ENCODE measurements at regions not wholly inside any gene's neighbourhood (a gene's known extent, or its start where the extent isn't known, plus 50 kb on each side); places are given as distances from the start of the nearest gene placed in this dataset.
"Not testable (repeated sequence)": the region's sequence is repeated elsewhere in the genome, so short reads cannot be mapped to it uniquely, and the experiment has no call there.

DNA sequence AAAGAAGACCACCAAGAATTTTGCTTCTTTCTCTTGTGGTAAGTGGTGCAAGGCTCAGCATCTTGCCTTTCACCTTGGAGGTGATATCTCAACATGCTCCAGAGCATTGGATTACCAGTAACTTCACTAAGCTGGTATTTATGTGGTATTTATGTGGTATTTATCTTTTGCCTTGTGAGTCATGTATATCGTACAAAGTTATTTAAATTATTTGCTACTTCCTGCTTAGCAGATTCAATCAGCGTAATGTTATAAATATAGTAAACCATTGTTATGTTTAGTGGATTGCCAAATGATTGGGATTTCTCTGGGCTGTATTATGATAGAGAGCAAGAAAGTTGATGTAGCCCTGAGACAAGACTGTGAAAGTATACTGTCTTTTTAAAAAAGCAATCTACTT, 366.4 kb downstream of the IPO8 start:
- Mint-ChIP-seq H3K36me3 (no peaks in the 10 kb centered on the region), H3K27me3 (no peaks in the 10 kb centered on the region), H3K27ac (no peak overlapping the region), H3K4me1 (no peaks in the 10 kb centered on the region), H3K9me3 (ENCODE audit: low read depth) (peaks cover 2% of the 10 kb centered on the region), H3K4me3 (no peak overlapping the region)
- CTCF ChIA-PET: no interaction called here
- DNase-seq (no peak), ATAC-seq (no peak)

DNA sequence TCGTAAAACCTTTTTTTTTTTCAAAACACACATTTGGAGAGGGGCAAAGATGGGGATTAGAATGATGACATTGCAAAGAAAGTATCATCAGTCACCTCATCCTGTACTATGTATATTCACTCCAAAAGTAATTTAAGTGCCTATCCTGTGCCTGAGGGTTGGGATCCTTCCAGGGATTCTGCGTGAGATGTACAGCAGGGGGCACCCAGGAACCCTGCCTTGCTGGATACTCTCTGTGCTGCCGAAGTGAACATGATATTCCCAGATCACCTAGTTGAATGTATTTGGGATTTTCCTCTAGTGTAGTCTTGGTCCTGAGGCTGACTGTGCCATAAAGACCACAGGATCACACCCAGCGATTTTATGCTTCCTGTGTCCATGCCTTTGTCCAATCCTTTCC, 372.7 kb downstream of the IPO8 start:
- Mint-ChIP-seq H3K36me3 (no peaks in the 10 kb centered on the region), H3K27me3 (no peaks in the 10 kb centered on the region), H3K9me3 (ENCODE audit: low read depth) (peaks cover 5% of the 10 kb centered on the region), H3K4me1 (no peaks in the 10 kb centered on the region), H3K27ac (no peak overlapping the region), H3K4me3 (no peak overlapping the region)
- no peak for ATAC-seq
- DNase-seq: no peak
- CTCF ChIA-PET: no interaction called here

DNA sequence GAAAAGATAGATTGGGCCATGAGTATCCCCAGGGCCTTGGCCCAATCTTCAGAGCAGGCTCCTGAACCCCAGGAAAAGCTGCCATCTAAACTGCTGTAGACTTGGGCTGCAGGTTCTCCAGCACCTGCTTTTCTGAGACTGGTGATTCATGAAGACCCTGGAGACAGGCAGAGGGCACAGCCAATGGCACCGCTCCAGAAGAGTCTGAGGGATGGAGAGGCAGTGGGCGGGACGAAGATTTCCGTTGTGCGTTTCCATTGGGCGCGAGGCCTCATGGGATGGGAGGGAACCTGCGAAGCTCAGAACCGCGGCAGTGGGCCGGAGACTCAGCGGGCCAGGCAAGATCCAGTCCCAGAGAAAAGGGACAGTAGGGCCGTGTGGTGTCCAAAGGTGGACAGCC, 375.1 kb downstream of the IPO8 start:
- no peak for DNase-seq
- no peak overlapping the region for H3K4me3 Mint-ChIP-seq
- ATAC-seq: no peak
- no peaks in the 10 kb centered on the region for H3K4me1 Mint-ChIP-seq
- no peaks in the 10 kb centered on the region for H3K36me3 Mint-ChIP-seq
- CTCF ChIA-PET: no interaction called here
- peaks cover 5% of the 10 kb centered on the region for H3K9me3 Mint-ChIP-seq (ENCODE audit: low read depth)
- no peaks in the 10 kb centered on the region for H3K27me3 Mint-ChIP-seq
- no peak overlapping the region for H3K27ac Mint-ChIP-seq

DNA sequence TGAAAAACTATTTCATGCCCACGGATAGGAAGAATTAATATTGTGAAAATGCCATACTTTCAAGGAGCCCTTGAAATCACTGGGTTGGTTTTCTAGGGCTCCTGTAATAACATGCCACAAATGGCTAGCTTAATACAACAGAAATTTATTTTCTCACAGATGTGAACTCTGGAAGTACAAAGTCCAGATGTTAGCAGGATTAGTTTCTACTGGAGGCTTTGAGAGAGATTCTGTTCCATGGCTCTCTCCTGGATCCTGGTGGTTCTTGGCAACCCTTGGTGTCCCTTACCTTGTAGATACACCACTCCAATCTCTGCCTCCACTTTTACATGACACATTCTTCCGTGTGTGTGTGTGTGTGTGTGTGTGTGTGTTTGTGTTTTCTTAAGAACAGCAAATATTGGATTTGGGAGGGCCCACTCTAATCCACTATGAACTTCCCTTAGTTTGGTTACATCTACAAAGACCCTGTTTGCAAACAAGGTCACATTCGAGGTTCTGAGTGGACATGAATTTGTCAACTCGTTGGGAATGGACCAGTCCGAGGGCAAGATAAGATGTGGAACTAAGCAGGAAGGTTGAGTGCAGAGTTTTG, 381.1 kb downstream of the IPO8 start:
- Mint-ChIP-seq H3K36me3 (no peaks in the 10 kb centered on the region), H3K4me1 (no peaks in the 10 kb centered on the region), H3K27ac (no peak overlapping the region), H3K9me3 (ENCODE audit: low read depth) (peaks cover 2% of the 10 kb centered on the region), H3K4me3 (no peak overlapping the region), H3K27me3 (no peaks in the 10 kb centered on the region)
- CTCF ChIA-PET: no interaction called here
- ATAC-seq (no peak), DNase-seq (no peak)

DNA sequence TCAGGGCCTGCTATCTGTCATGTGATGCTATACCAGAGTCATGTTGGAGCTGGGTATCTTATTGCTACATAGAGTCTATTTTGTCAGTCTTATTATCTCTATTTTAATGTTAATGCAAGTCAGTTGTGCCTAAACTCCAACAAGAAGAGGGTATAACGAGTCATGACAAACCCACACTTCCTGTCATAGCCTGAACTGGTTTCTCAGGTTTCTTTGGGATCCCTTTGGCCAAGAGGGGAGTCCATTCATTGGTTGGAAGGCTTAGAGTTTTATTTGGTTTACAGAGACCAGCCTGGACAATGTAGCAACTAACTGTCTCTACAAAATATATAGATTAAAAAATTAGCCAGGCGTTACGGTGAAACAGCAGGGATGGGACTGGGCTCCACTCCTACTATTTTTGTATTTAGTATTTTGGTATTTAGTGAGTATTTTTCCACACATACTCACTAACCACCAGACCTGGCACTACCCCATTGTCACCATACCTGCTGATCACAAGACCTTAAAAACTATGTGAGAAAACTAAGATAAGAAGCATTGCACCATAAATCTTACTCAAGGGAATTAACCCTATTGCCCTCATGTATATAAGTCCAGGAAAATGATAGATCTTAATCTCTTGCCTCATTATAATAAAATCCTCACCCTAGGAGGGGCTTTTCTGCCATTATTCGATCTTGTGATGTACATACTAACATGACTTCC, 387.5 kb downstream of the IPO8 start:
- no peaks in the 10 kb centered on the region for H3K27me3 Mint-ChIP-seq
- DNase-seq (no peak), ATAC-seq (no peak)
- no peak overlapping the region for H3K27ac Mint-ChIP-seq
- CTCF ChIA-PET: no interaction called here
- H3K36me3 Mint-ChIP-seq: no peaks in the 10 kb centered on the region
- no peaks in the 10 kb centered on the region for H3K4me1 Mint-ChIP-seq
- no peak overlapping the region for H3K4me3 Mint-ChIP-seq
- H3K9me3 Mint-ChIP-seq (ENCODE audit: low read depth): no peaks in the 10 kb centered on the region

DNA sequence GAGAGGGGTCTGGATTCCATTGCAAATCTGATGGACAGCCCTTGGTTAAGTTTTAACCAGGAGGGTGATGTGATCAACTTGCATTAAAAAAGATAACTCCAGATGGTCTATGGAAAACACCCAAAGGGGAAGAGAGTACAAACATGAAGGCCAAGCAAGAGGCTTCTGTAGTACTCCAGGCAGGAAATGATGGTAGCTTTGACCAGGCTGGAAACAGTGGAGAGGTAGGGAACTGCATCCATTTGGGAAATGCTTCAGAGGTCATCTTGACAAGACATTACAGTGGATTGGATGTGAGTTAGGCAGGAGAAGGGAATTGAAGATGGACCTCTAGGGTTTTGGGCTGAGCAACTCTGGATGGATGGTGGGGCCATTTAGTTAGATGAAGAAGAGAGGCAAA, 391.1 kb downstream of the IPO8 start:
- H3K27me3 Mint-ChIP-seq: no peaks in the 10 kb centered on the region
- no peaks in the 10 kb centered on the region for H3K36me3 Mint-ChIP-seq
- CTCF ChIA-PET: no interaction called here
- no peak overlapping the region for H3K4me3 Mint-ChIP-seq
- no peaks in the 10 kb centered on the region for H3K4me1 Mint-ChIP-seq
- ATAC-seq (no peak), DNase-seq (no peak)
- H3K9me3 Mint-ChIP-seq (ENCODE audit: low read depth): peaks cover 3% of the 10 kb centered on the region
- H3K27ac Mint-ChIP-seq: no peak overlapping the region

DNA sequence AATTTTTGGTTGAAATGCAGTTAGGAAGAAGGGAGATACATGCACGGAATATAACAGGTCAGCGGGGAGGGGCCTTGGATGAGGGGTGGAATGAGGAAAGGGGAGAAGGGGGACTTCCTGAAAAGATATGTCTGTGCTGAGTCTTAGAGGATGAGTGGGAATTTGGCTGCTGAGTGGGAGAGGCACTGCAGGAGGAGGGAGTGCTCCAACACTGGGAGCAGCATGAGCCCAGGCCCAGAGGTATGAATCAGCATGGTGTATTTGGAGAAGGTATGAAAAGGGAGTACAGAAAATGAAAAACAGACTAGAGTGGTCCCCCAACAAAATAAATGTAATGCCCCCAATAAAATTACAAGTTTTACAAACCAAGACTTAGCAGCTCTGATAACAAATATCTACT, 394.4 kb downstream of the IPO8 start:
- Mint-ChIP-seq H3K4me1 (no peaks in the 10 kb centered on the region), H3K4me3 (no peak overlapping the region), H3K27ac (no peak overlapping the region), H3K36me3 (no peaks in the 10 kb centered on the region), H3K9me3 (ENCODE audit: low read depth) (peaks cover 5% of the 10 kb centered on the region), H3K27me3 (no peaks in the 10 kb centered on the region)
- no peak for ATAC-seq
- CTCF ChIA-PET: no interaction called here
- DNase-seq: no peak

DNA sequence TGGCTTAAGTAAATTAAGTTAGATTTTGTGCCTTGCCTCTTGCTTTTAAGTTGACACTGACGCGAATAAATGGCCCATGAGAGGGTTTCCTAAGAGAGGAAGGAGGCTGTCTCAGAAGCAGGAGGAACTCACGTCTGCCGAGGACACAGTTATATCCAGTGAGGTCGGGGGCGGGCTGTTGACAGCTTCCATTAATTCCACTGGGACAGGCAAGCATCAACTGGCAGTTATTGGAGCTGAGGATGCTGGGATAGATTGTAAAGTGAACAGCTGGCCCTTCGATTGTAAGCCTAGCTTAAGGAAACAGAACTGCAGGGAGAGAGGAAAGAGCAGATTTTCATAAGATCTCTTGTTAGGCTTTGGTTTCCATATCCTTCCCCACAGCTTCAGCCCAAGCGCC, 399.2 kb downstream of the IPO8 start:
- H3K36me3 Mint-ChIP-seq: no peaks in the 10 kb centered on the region
- H3K9me3 Mint-ChIP-seq (ENCODE audit: low read depth): peaks cover 10% of the 10 kb centered on the region
- no peak overlapping the region for H3K4me3 Mint-ChIP-seq
- H3K4me1 Mint-ChIP-seq: no peaks in the 10 kb centered on the region
- DNase-seq: no peak
- CTCF ChIA-PET: no interaction called here
- H3K27ac Mint-ChIP-seq: no peak overlapping the region
- ATAC-seq: no peak
- no peaks in the 10 kb centered on the region for H3K27me3 Mint-ChIP-seq

DNA sequence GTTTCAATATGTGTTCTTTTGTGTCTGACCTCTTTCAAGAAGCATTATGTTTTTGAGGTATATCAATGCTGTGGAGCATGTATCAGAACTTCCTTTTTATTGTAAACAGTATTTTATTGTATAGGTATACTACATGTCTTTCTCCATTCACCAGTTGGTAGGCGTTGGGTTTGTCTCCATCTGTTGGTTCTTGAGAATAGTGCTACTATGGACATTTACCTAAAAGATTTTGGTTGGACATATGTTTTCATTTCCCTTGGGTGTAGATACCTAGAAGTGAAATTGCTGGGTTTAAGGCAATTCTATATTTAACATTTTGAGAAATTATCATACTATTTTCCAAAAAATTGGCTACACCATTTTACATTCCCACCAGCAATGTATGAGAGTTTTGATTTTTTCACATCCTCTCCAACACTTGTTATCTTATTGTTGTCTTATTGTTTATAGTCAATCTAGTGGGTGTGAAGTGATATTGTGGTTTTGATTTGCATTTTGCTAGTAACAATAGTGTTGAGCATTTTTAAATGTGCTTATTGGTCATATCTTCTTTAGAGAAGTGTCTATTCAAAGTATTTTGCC, 409.2 kb downstream of the IPO8 start:
- CTCF ChIA-PET: no interaction called here
- H3K4me3 Mint-ChIP-seq: no peak overlapping the region
- H3K36me3 Mint-ChIP-seq: no peaks in the 10 kb centered on the region
- ATAC-seq: no peak
- H3K9me3 Mint-ChIP-seq (ENCODE audit: low read depth): no peaks in the 10 kb centered on the region
- H3K27me3 Mint-ChIP-seq: no peaks in the 10 kb centered on the region
- no peaks in the 10 kb centered on the region for H3K4me1 Mint-ChIP-seq
- H3K27ac Mint-ChIP-seq: no peak overlapping the region
- DNase-seq: no peak

DNA sequence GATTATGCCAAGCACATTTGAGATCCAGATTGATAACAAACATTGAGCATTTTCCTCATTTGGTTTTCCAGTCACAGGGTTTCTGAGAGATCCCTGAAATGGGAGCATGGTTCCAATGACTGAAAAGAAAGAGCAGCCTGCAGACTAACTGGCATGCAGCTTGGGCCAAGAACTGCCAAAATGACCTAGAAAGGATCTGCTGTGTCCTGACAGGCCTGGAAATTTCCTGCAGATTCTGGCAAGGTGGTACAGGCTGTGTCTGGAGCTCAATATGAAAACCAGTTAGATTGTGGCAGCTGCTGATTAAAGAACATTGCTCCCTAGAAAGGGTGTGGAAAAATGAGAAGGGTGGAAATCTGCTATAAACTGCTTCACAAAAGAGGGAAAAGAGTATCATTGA, 417.3 kb downstream of the IPO8 start:
- CTCF ChIA-PET: no interaction called here
- H3K4me3 Mint-ChIP-seq: no peak overlapping the region
- H3K9me3 Mint-ChIP-seq (ENCODE audit: low read depth): peaks cover 2% of the 10 kb centered on the region
- no peaks in the 10 kb centered on the region for H3K27me3 Mint-ChIP-seq
- no peaks in the 10 kb centered on the region for H3K36me3 Mint-ChIP-seq
- no peak for DNase-seq
- no peak for ATAC-seq
- H3K27ac Mint-ChIP-seq: no peak overlapping the region
- H3K4me1 Mint-ChIP-seq: no peaks in the 10 kb centered on the region

DNA sequence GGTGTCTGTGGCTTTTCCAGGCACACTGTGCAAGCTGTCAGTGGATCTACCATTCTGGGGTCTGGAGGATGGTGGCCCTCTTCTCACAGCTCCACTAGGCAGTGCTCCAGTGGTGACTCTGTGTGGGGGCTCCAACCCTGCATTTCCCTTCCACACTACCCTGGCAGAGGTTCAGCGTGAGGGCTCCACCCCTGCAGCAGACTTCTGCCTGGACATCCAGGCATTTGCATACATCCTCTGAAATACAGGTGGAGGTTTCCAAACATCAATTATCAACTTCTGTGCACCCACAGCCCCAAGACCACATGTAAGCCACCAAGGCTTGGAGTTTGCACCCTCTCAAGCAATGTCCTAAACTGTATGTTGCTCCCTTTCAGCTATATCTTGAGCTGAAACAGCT, 423.2 kb downstream of the IPO8 start:
- CTCF ChIA-PET, H3K36me3 Mint-ChIP-seq: not testable (repeated sequence)

DNA sequence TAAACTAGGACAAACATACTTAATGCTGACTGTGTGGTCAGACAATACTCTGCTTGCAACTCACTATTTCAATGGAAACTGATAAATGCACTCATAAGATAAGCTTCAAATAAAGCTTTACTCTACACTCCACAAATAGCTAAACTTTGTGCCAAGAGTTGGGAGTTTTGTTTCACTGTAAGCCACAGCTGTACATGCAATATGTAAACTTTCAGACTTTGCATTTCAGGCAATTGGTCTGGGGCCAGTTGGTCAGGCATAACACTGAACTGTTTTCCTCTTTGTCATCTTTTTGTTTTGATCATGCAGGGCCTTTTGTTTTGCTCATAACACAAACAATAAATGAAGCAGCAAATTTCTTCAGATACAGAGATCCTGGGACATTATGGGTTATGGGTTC, 426.2 kb downstream of the IPO8 start:
- Mint-ChIP-seq H3K27ac (no peak overlapping the region), H3K36me3 (no peaks in the 10 kb centered on the region), H3K27me3 (no peaks in the 10 kb centered on the region), H3K4me3 (no peak overlapping the region), H3K4me1 (no peaks in the 10 kb centered on the region), H3K9me3 (ENCODE audit: low read depth) (peaks cover 5% of the 10 kb centered on the region)
- DNase-seq (no peak), ATAC-seq (no peak)
- CTCF ChIA-PET: no interaction called here

More for the DNA sequence above, 423.2 kb downstream of the IPO8 start:
- not testable (repeated sequence) for H3K4me1 Mint-ChIP-seq; ATAC-seq; H3K27me3 Mint-ChIP-seq; H3K4me3 Mint-ChIP-seq; DNase-seq; H3K9me3 Mint-ChIP-seq (ENCODE audit: low read depth); H3K27ac Mint-ChIP-seq

DNA sequence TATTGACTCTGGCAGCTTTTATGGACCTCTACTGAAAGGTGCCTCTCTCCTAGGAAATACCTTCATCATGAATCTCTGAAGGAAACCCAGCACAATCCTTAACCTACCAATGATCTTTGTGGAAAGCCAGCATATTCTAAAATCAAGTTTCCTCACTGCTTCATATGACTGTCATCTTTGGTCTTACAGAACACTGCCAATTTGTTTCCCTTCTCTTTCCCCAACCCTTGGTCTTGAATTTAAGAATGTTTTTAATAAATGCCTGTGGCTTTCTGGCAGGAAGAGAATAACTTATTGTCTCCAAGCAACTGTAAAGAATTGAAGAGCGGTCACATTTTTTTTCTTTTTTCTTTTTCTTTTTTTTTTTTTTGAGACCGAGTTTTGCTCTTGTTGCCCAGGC, 427.6 kb downstream of the IPO8 start:
- no peaks in the 10 kb centered on the region for H3K36me3 Mint-ChIP-seq
- no peak overlapping the region for H3K4me3 Mint-ChIP-seq
- H3K27ac Mint-ChIP-seq: no peak overlapping the region

DNA sequence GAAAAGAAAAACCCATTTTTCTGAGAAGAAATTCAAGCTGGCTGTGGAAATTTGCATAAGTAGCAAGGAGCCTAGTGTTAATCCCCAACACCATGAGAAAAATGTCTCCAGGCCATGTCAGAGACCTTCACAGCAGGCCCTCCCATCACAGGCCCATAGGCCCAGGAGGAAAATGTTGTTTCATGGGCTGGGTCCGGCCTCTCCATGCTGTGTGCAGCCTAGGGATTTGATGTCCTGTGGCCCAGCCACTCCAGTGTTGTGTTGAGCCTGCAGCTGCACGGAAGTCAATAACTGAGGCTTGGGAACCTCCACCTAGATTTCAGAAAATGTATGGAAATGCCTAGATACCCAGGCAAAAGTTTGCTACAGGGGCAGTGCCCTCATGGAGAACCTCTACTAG, 432.2 kb downstream of the IPO8 start:
- Mint-ChIP-seq H3K4me3 (no peak overlapping the region), H3K27me3 (no peaks in the 10 kb centered on the region), H3K9me3 (ENCODE audit: low read depth) (no peaks in the 10 kb centered on the region), H3K36me3 (no peaks in the 10 kb centered on the region), H3K27ac (no peak overlapping the region), H3K4me1 (no peaks in the 10 kb centered on the region)
- CTCF ChIA-PET: no interaction called here
- ATAC-seq (no peak), DNase-seq (no peak)

More for the DNA sequence above, 427.6 kb downstream of the IPO8 start:
- no peak for DNase-seq
- no peaks in the 10 kb centered on the region for H3K4me1 Mint-ChIP-seq
- peaks cover 2% of the 10 kb centered on the region for H3K9me3 Mint-ChIP-seq (ENCODE audit: low read depth)
- H3K27me3 Mint-ChIP-seq: no peaks in the 10 kb centered on the region
- CTCF ChIA-PET: no interaction called here
- ATAC-seq: no peak
